ENCODE measurements at regions not wholly inside any gene's neighbourhood (a gene's known extent, or its start where the extent isn't known, plus 50 kb on each side); places are given as distances from the start of the nearest gene placed in this dataset.

- DNase-seq (ENCODE audit: low read depth, low spot score): no peak
Measured at GRCh38 chr18:38007026-38007425, 441.4 kb upstream of the CELF4 start.

GRCh38 chr18:38006541-38006940 is 440.9 kb upstream of the CELF4 start:
- no peak for DNase-seq (ENCODE audit: low read depth, low spot score)

- no peak for DNase-seq (ENCODE audit: low read depth, low spot score)
Measured at GRCh38 chr18:37997695-37998094, 432.1 kb upstream of the CELF4 start.

- no peak for DNase-seq (ENCODE audit: low read depth, low spot score)
Measured at GRCh38 chr18:37987901-37988300, 422.3 kb upstream of the CELF4 start.

- DNase-seq (ENCODE audit: low read depth, low spot score): no peak
Measured at GRCh38 chr18:37986665-37987064, 421.1 kb upstream of the CELF4 start.

GRCh38 chr18:37985126-37985525 is 419.5 kb upstream of the CELF4 start:
- no peak for DNase-seq (ENCODE audit: low read depth, low spot score)

GRCh38 chr18:37980556-37980955 is 415.0 kb upstream of the CELF4 start:
- DNase-seq (ENCODE audit: low read depth, low spot score): no peak

GRCh38 chr18:37975446-37975845 is 409.8 kb upstream of the CELF4 start:
- DNase-seq (ENCODE audit: low read depth, low spot score): no peak

- DNase-seq (ENCODE audit: low read depth, low spot score): no peak
Measured at GRCh38 chr18:37967261-37967660, 401.7 kb upstream of the CELF4 start.

GRCh38 chr18:37965572-37965970 is 400.0 kb upstream of the CELF4 start:
- DNase-seq (ENCODE audit: low read depth, low spot score): no peak

- DNase-seq (ENCODE audit: low read depth, low spot score): no peak
Measured at GRCh38 chr18:37964885-37965571, 399.4 kb upstream of the CELF4 start.

- no peak for DNase-seq (ENCODE audit: low read depth, low spot score)
Measured at GRCh38 chr18:37963837-37964236, 398.2 kb upstream of the CELF4 start.

- DNase-seq (ENCODE audit: low read depth, low spot score): no peak
Measured at GRCh38 chr18:37962316-37962966, 396.8 kb upstream of the CELF4 start.

GRCh38 chr18:37958499-37958898 is 392.9 kb upstream of the CELF4 start:
- DNase-seq (ENCODE audit: low read depth, low spot score): no peak

- no peak for DNase-seq (ENCODE audit: low read depth, low spot score)
Measured at GRCh38 chr18:37956902-37957301, 391.3 kb upstream of the CELF4 start.

GRCh38 chr18:37956020-37956419 is 390.4 kb upstream of the CELF4 start:
- DNase-seq (ENCODE audit: low read depth, low spot score): no peak

GRCh38 chr18:37955201-37955600 is 389.6 kb upstream of the CELF4 start:
- no peak for DNase-seq (ENCODE audit: low read depth, low spot score)

GRCh38 chr18:37953876-37954275 is 388.3 kb upstream of the CELF4 start:
- no peak for DNase-seq (ENCODE audit: low read depth, low spot score)

GRCh38 chr18:37948471-37948870 is 382.9 kb upstream of the CELF4 start:
- no peak for DNase-seq (ENCODE audit: low read depth, low spot score)

GRCh38 chr18:37946324-37946723 is 380.7 kb upstream of the CELF4 start:
- no peak for DNase-seq (ENCODE audit: low read depth, low spot score)

GRCh38 chr18:37944700-37945270 is 379.2 kb upstream of the CELF4 start:
- DNase-seq (ENCODE audit: low read depth, low spot score): no peak

GRCh38 chr18:37937287-37937686 is 371.7 kb upstream of the CELF4 start:
- no peak for DNase-seq (ENCODE audit: low read depth, low spot score)

GRCh38 chr18:37935086-37935485 is 369.5 kb upstream of the CELF4 start:
- no peak for DNase-seq (ENCODE audit: low read depth, low spot score)
